NCI-H774 (cell line): ENCODE measurements at regions not wholly inside any gene's neighbourhood (a gene's known extent, or its start where the extent isn't known, plus 50 kb on each side); places are given as distances from the start of the nearest gene placed in this dataset.
"Not testable (repeated sequence)": the region's sequence is repeated elsewhere in the genome, so short reads cannot be mapped to it uniquely, and the experiment has no call there.

Experiments used
- DNase-seq: peaks from one replicate; lab custom pipeline; 2025; lab: John Stamatoyannopoulos, UW

DNA sequence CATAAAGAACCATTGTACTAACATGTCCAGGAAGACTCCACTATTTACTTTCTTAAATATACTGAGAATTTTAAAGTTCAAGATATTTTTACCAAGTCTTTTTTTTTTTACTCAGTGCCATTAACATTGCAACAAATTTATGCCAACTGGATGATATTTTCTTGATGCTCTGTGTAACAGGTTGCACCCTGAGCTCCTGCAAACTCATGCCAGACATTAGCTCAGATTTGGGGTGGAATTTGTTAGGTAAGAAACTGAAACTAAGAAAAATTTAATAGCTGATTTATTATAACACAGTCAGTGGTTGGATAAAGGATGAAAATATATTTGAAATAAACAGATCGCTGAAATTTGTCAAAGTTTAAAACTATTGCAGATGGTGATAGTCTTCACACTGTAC, 228.6 kb upstream of the SPHKAP start:
- no peak for DNase-seq

- no peak for DNase-seq
Observed at GRCh38 chr2:228409493-228409892, 228.0 kb upstream of the SPHKAP start.

DNA sequence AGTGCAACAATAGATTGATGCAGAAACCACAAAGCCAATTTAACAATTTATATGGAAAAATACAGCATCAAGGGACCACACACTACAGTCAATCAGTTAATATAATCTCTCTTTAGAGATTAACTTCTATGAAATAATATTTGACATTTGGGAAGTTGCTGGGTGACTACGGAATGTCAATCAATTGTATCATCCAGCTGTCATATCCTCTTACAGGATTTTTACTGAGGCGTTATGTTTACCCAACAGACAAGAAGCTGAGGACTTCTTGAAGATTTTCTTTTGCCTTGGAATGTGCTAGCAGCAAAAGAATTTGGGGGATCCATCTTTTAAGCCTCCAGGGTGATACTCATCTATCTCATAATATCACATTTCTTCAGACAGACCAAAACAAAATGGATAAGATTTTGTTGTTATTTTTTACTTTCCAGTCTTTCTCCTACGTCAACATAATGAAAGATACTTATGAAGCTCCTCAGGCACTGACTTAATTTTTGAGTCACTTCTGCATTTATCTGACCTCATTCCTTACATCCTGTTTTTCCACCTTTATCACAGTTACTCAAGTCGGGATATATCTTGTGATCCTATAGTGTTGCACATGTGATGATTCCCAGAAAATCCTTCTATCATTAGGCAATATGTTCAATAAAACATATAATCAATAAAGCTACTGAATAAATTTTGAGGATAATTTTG, 227.2 kb upstream of the SPHKAP start:
- no peak for DNase-seq

- no peak for DNase-seq
Observed at GRCh38 chr2:228407821-228408220, 226.3 kb upstream of the SPHKAP start.

GRCh38 chr2:228401065-228401912, 219.8 kb upstream of the SPHKAP start:
- DNase-seq: no peak

GRCh38 chr2:228387776-228388175, 206.3 kb upstream of the SPHKAP start:
- no peak for DNase-seq

GRCh38 chr2:228378696-228379425, 197.4 kb upstream of the SPHKAP start:
- DNase-seq: no peak

- DNase-seq: no peak
Observed at GRCh38 chr2:228378233-228378632, 196.7 kb upstream of the SPHKAP start.

GRCh38 chr2:228377533-228377932, 196.0 kb upstream of the SPHKAP start:
- DNase-seq: peak; percentile 18

DNA sequence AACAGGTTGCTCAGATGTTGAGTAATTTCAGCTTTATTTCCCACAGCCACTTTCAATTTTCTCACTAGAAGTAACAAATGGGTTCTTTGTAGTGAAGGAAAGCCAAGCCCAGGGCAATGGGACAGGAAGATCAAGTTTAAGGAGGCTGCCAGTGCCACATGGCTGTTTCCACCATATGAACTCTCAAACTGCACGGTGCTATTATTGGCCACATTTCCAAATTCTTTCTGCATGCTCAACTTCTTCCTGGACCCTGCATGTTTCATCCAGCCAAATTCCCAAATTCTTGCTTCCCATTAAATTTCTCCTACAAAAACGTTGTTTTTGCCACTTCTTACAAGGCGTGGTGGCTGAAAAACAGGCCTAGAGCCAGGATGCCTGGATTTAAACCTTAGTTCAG, 193.3 kb upstream of the SPHKAP start:
- DNase-seq: no peak

DNA sequence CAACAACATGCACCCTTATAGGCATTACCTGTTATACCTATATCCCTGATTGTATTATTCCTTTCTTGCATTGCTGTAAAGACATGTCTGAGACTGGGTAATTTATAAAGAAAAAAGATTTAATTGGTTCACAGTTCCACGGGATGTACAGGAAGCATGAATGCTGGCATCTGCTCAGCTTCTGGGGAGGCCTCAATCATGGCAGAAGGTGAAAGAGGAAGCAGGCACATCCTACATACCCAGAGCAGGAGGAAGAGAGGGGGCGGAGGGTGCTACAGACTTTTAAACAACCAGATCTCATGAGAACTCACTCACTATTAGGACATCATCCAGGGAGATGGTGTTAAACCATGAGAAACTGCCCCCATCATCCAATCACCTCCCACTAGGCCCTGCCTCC, 191.7 kb upstream of the SPHKAP start:
- no peak for DNase-seq

GRCh38 chr2:228372212-228372611, 190.7 kb upstream of the SPHKAP start:
- no peak for DNase-seq

- DNase-seq: no peak
Observed at GRCh38 chr2:228369400-228370031, 188.0 kb upstream of the SPHKAP start.

- no peak for DNase-seq
Observed at GRCh38 chr2:228367356-228367755, 185.9 kb upstream of the SPHKAP start.

DNA sequence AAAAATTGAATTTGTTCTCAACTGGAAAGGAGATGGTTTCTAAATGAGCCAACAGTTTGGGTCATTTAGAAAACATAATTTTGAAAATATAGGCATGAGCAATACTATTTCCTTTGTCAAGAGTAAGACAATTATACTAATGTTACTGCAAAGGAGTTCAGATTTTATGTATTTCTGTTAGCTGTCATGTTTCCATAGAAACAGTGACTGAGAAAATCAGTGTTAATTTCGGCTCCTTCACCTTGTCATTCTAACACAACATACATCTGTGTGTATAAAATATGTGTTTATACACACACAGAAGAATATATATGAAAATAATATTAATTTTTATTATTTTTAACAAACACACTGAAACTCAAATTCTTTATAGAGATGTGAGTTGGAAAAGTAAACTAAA, 178.0 kb upstream of the SPHKAP start:
- DNase-seq: no peak

- no peak for DNase-seq
Observed at GRCh38 chr2:228355897-228356296, 174.4 kb upstream of the SPHKAP start.

- not testable (repeated sequence) for DNase-seq
Observed at GRCh38 chr2:228352980-228353379, 171.5 kb upstream of the SPHKAP start.

- DNase-seq: no peak
Observed at GRCh38 chr2:228352048-228352447, 170.6 kb upstream of the SPHKAP start.

- DNase-seq: no peak
Observed at GRCh38 chr2:228348516-228349064, 167.1 kb upstream of the SPHKAP start.

DNA sequence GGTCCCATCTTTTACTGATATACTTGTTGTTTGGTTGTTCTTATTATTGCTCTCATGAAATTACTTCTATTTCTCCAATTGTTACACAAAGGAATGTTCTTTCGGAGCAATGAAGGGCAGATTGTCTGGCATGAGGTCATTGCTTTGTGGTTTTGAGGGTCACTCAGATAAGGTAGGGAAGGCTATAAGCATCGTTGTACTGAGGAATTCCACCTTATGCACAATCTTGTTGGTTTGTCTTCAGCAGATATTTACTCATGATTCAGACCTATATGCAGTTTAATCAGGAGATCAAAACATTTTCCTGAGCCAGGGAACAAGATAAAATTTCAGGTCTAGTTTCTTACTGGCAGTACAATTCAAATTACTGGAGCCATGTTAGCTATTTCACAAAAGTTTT, 163.0 kb upstream of the SPHKAP start:
- DNase-seq: no peak

DNA sequence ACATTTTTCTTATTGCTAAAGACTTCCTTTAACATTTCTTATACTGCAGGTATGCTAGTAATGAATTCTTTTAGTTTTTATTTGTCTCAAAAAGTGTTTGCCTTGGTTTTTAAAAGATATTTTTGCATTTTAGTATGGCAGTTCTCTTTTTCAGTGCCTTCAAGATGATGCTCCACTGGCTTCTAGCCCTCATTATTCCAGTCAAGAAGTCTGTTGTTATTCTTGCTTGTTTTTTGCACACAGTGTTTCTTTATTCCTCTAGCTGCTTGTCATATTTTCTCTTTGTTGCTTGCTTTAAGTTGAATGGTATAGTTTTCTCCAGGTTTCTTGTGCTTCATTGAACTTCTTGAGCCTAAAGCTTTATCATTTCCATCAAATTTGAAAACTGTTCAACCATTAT, 158.0 kb upstream of the SPHKAP start:
- no peak for DNase-seq

- no peak for DNase-seq
Observed at GRCh38 chr2:228334180-228334579, 152.7 kb upstream of the SPHKAP start.
